Type B pancreatic cell (in vitro differentiated cells): ENCODE measurements at regions not wholly inside any gene's neighbourhood (a gene's known extent, or its start where the extent isn't known, plus 50 kb on each side); places are given as distances from the start of the nearest gene placed in this dataset.

Experiments used
- DNase-seq: peaks from one replicate; pipeline ENCODE4 v3.0.0; 2021; ENCODE audit warnings: mixed read lengths; ENCODE audit not compliant: unreplicated experiment; ENCODE audit errors: extremely low spot score
- H3K27ac Mint-ChIP-seq: 2 replicates; pipeline ENCODE4 v1.8.0; 2021; ENCODE audit warnings: mild to moderate bottlenecking, mixed read lengths
- H3K27me3 Mint-ChIP-seq: 2 replicates; pipeline ENCODE4 v1.8.0; 2021; ENCODE audit warnings: mixed read lengths
- H3K36me3 Mint-ChIP-seq: 2 replicates; pipeline ENCODE4 v1.8.0; 2021; ENCODE audit warnings: mixed read lengths
- H3K4me1 Mint-ChIP-seq: one replicate; pipeline ENCODE4 v1.8.0; 2021; ENCODE audit warnings: mixed read lengths; ENCODE audit not compliant: unreplicated experiment
- H3K4me3 Mint-ChIP-seq: 2 replicates; pipeline ENCODE4 v1.8.0; 2021; ENCODE audit warnings: mild to moderate bottlenecking, mixed read lengths
- H3K9me3 Mint-ChIP-seq: 2 replicates; pipeline ENCODE4 v1.8.0; 2021; ENCODE audit warnings: mixed read lengths
- CTCF ChIP-seq: fragments of 200-600 bp; sonication (generic); conservative IDR thresholded peaks from 2 replicates; pipeline ENCODE4 v1.5.0; 2021; ENCODE audit warnings: antibody characterized with exemption, mild to moderate bottlenecking

GRCh38 chrX:110444996-110445395 is 86.3 kb downstream of the RTL9 start:
- Mint-ChIP-seq H3K9me3 (no peaks in the 10 kb centered on the region), H3K36me3 (no peaks in the 10 kb centered on the region), H3K4me1 (peaks cover 13% of the 10 kb centered on the region), H3K27me3 (peaks cover 29% of the 10 kb centered on the region), H3K27ac (no peak overlapping the region), H3K4me3 (no peak overlapping the region)
- no peak for DNase-seq
- TF ChIP-seq CTCF = no peak

- Mint-ChIP-seq H3K4me1 (peaks cover 12% of the 10 kb centered on the region), H3K27me3 (peaks cover 31% of the 10 kb centered on the region), H3K27ac (no peak overlapping the region), H3K4me3 (no peak overlapping the region), H3K36me3 (no peaks in the 10 kb centered on the region), H3K9me3 (no peaks in the 10 kb centered on the region)
- no peak for DNase-seq
- no peak for TF ChIP-seq CTCF
Observed at GRCh38 chrX:110448459-110448858, 89.8 kb downstream of the RTL9 start.

- H3K27ac Mint-ChIP-seq = no peak overlapping the region
- H3K27me3 Mint-ChIP-seq = peaks cover 25% of the 10 kb centered on the region
- DNase-seq = no peak
Observed at GRCh38 chrX:110449312-110449711, 90.7 kb downstream of the RTL9 start.

GRCh38 chrX:110450050-110450449 is 91.4 kb downstream of the RTL9 start:
- peak; percentile 93 for TF ChIP-seq CTCF
- H3K36me3 Mint-ChIP-seq = no peaks in the 10 kb centered on the region
- H3K4me3 Mint-ChIP-seq = no peak overlapping the region
- no peak overlapping the region for H3K27ac Mint-ChIP-seq
- H3K27me3 Mint-ChIP-seq = peaks cover 20% of the 10 kb centered on the region
- no peaks in the 10 kb centered on the region for H3K9me3 Mint-ChIP-seq
- peak; percentile 84 for DNase-seq
- H3K4me1 Mint-ChIP-seq = peaks cover 8% of the 10 kb centered on the region

More at GRCh38 chrX:110449312-110449711, 90.7 kb downstream of the RTL9 start:
- H3K36me3 Mint-ChIP-seq = no peaks in the 10 kb centered on the region
- no peak overlapping the region for H3K4me3 Mint-ChIP-seq
- no peaks in the 10 kb centered on the region for H3K9me3 Mint-ChIP-seq
- peaks cover 12% of the 10 kb centered on the region for H3K4me1 Mint-ChIP-seq
- no peak for TF ChIP-seq CTCF

- Mint-ChIP-seq H3K4me3 (no peak overlapping the region), H3K27me3 (peaks cover 11% of the 10 kb centered on the region), H3K27ac (no peak overlapping the region), H3K4me1 (no peaks in the 10 kb centered on the region), H3K36me3 (no peaks in the 10 kb centered on the region), H3K9me3 (peaks cover 5% of the 10 kb centered on the region)
- no peak for TF ChIP-seq CTCF
- no peak for DNase-seq
Observed at GRCh38 chrX:110454336-110454735, 95.7 kb downstream of the RTL9 start.

GRCh38 chrX:110462957-110463356 is 104.3 kb downstream of the RTL9 start:
- TF ChIP-seq CTCF = peak; percentile 49

More at GRCh38 chrX:110462957-110463356, 104.3 kb downstream of the RTL9 start:
- no peak overlapping the region for H3K27ac Mint-ChIP-seq
- peaks cover 5% of the 10 kb centered on the region for H3K9me3 Mint-ChIP-seq
- H3K36me3 Mint-ChIP-seq = no peaks in the 10 kb centered on the region
- H3K4me1 Mint-ChIP-seq = no peaks in the 10 kb centered on the region
- DNase-seq = no peak
- H3K4me3 Mint-ChIP-seq = no peak overlapping the region
- peaks cover 8% of the 10 kb centered on the region for H3K27me3 Mint-ChIP-seq
